ENCODE measurements at regions not wholly inside any gene's neighbourhood (a gene's known extent, or its start where the extent isn't known, plus 50 kb on each side); places are given as distances from the start of the nearest gene placed in this dataset.

DNA sequence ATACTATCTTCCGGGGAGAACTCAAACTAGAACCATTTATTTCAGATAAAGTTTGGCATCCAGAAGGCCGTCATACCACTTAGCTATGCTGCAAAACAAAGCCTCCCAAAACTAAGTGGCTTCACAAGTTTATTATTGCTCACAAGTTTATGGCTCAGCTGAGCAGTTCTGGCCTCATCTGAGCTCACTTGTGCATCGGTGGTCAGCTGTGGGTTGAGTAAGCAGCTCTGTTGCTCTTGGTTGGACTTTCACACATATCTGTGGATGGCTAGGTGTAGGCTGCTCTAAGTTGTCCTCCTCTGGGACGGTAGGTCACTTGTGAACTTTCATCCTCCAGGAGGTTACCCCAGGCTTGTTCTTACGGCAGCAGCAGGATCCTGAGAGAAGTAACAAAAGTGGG is 162.7 kb downstream of the BTG1 start:
- DNase-seq: no peak
- H3K36me3 ChIP-seq (ENCODE audit: insufficient read depth, low read length): no peaks in the 10 kb centered on the region
- no peaks in the 10 kb centered on the region for H3K9me3 ChIP-seq (ENCODE audit: insufficient read depth, low read length, severe bottlenecking)
- no peak overlapping the region for H3K9ac ChIP-seq (ENCODE audit: low read depth, low read length)
- ATAC-seq (ENCODE audit: insufficient read depth, low read depth): no peak
- no peak overlapping the region for H3K4me2 ChIP-seq (ENCODE audit: insufficient read depth, low read length)
- H3K4me3 ChIP-seq (ENCODE audit: low read depth in 1 of 2, low read length in 2 of 2): no peak overlapping the region
- H2AFZ ChIP-seq (ENCODE audit: low read depth, low read length): no peak overlapping the region
- H3K79me2 ChIP-seq (ENCODE audit: insufficient read depth, low read length): no peaks in the 10 kb centered on the region
- no peak overlapping the region for H3K27ac ChIP-seq (ENCODE audit: low read length)
- H3K4me1 ChIP-seq (ENCODE audit: insufficient read depth, low read length): no peaks in the 10 kb centered on the region
- no peaks in the 10 kb centered on the region for H4K20me1 ChIP-seq (ENCODE audit: insufficient read depth, low read length)
- no peaks in the 10 kb centered on the region for H3K27me3 ChIP-seq (ENCODE audit: insufficient read depth, low read length, poor library complexity)
- TF ChIP-seq EZH2 (IDR thresholded peaks at IDR 0.05; ENCODE audit: borderline replicate concordance, low read depth, low read length, severe bottlenecking) (no peak), CTCF (IDR thresholded peaks at IDR 0.05; ENCODE audit: borderline replicate concordance, extremely low read depth, low read length, poor library complexity, severe bottlenecking) (no peak)

DNA sequence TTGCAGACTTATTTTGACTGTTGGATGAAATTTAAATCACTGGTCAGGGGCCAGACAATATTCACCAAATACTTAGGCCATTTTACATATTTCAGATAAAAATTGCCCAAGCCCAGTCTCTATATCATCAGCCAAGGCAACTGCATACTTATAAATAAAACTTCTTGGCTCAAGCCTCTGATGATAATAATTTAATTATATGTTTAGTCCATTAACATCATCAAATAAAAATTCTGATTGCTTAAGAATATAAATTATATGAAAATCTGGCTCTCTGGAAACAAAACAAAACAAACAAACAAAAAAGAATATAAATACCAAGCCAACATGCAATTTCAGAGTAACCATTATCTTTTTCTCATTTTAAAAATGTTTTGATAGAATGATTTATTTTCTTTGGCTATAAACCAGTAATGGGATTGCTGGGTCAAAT is 165.2 kb downstream of the BTG1 start:
- Histone ChIP-seq H3K27me3 (ENCODE audit: insufficient read depth, low read length, poor library complexity) (no peaks in the 10 kb centered on the region), H3K4me1 (ENCODE audit: insufficient read depth, low read length) (no peaks in the 10 kb centered on the region), H3K79me2 (ENCODE audit: insufficient read depth, low read length) (no peaks in the 10 kb centered on the region), H3K9ac (ENCODE audit: low read depth, low read length) (no peak overlapping the region), H2AFZ (ENCODE audit: low read depth, low read length) (no peak overlapping the region), H3K36me3 (ENCODE audit: insufficient read depth, low read length) (no peaks in the 10 kb centered on the region), H4K20me1 (ENCODE audit: insufficient read depth, low read length) (no peaks in the 10 kb centered on the region), H3K9me3 (ENCODE audit: insufficient read depth, low read length, severe bottlenecking) (no peaks in the 10 kb centered on the region), H3K27ac (ENCODE audit: low read length) (no peak overlapping the region), H3K4me2 (ENCODE audit: insufficient read depth, low read length) (no peak overlapping the region), H3K4me3 (ENCODE audit: low read depth in 1 of 2, low read length in 2 of 2) (no peak overlapping the region)
- no peak for ATAC-seq (ENCODE audit: insufficient read depth, low read depth)
- TF ChIP-seq CTCF (IDR thresholded peaks at IDR 0.05; ENCODE audit: borderline replicate concordance, extremely low read depth, low read length, poor library complexity, severe bottlenecking): no peak
- no peak for TF ChIP-seq EZH2 (IDR thresholded peaks at IDR 0.05; ENCODE audit: borderline replicate concordance, low read depth, low read length, severe bottlenecking)
- no peak for DNase-seq

- TF ChIP-seq CTCF (IDR thresholded peaks at IDR 0.05; ENCODE audit: borderline replicate concordance, extremely low read depth, low read length, poor library complexity, severe bottlenecking) (no peak), EZH2 (IDR thresholded peaks at IDR 0.05; ENCODE audit: borderline replicate concordance, low read depth, low read length, severe bottlenecking) (no peak)
- DNase-seq (no peak), ATAC-seq (ENCODE audit: insufficient read depth, low read depth) (no peak)
- H3K9me3 ChIP-seq (ENCODE audit: insufficient read depth, low read length, severe bottlenecking): no peaks in the 10 kb centered on the region
- no peaks in the 10 kb centered on the region for H3K4me1 ChIP-seq (ENCODE audit: insufficient read depth, low read length)
- no peak overlapping the region for H3K9ac ChIP-seq (ENCODE audit: low read depth, low read length)
- no peaks in the 10 kb centered on the region for H3K79me2 ChIP-seq (ENCODE audit: insufficient read depth, low read length)
- H3K27me3 ChIP-seq (ENCODE audit: insufficient read depth, low read length, poor library complexity): no peaks in the 10 kb centered on the region
- no peak overlapping the region for H2AFZ ChIP-seq (ENCODE audit: low read depth, low read length)
- H3K27ac ChIP-seq (ENCODE audit: low read length): no peak overlapping the region
- no peak overlapping the region for H3K4me3 ChIP-seq (ENCODE audit: low read depth in 1 of 2, low read length in 2 of 2)
- no peaks in the 10 kb centered on the region for H3K36me3 ChIP-seq (ENCODE audit: insufficient read depth, low read length)
- H3K4me2 ChIP-seq (ENCODE audit: insufficient read depth, low read length): no peak overlapping the region
- no peaks in the 10 kb centered on the region for H4K20me1 ChIP-seq (ENCODE audit: insufficient read depth, low read length)
Observed at GRCh38 chr12:91978143-91978542, 167.5 kb downstream of the BTG1 start.

DNA sequence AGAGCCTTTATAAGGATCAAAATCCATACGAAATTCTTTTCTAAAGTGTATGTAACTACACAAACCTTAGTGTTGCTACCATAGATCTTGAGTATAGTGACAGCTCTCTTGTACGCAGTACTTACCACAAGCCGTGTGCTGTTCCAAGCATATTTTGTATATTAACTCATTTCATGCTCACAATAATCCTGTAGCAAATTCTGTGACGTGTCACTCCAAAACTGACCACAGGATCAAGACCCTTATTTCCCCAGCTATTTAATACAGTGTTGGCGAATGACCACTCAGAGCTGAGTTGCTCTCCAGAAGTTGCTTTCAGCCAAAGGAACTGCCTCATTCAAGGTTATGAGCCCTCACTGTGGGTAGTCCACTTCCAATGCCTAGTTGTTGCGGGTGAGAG is 169.8 kb downstream of the BTG1 start:
- ATAC-seq (ENCODE audit: insufficient read depth, low read depth) (no peak), DNase-seq (no peak)
- Histone ChIP-seq H3K4me3 (ENCODE audit: low read depth in 1 of 2, low read length in 2 of 2) (no peak overlapping the region), H3K27ac (ENCODE audit: low read length) (no peak overlapping the region), H3K79me2 (ENCODE audit: insufficient read depth, low read length) (no peaks in the 10 kb centered on the region), H3K9me3 (ENCODE audit: insufficient read depth, low read length, severe bottlenecking) (no peaks in the 10 kb centered on the region), H3K4me2 (ENCODE audit: insufficient read depth, low read length) (no peak overlapping the region), H3K27me3 (ENCODE audit: insufficient read depth, low read length, poor library complexity) (no peaks in the 10 kb centered on the region), H4K20me1 (ENCODE audit: insufficient read depth, low read length) (no peaks in the 10 kb centered on the region), H3K9ac (ENCODE audit: low read depth, low read length) (no peak overlapping the region), H3K36me3 (ENCODE audit: insufficient read depth, low read length) (no peaks in the 10 kb centered on the region), H2AFZ (ENCODE audit: low read depth, low read length) (no peak overlapping the region), H3K4me1 (ENCODE audit: insufficient read depth, low read length) (no peaks in the 10 kb centered on the region)
- TF ChIP-seq EZH2 (IDR thresholded peaks at IDR 0.05; ENCODE audit: borderline replicate concordance, low read depth, low read length, severe bottlenecking): no peak
- TF ChIP-seq CTCF (IDR thresholded peaks at IDR 0.05; ENCODE audit: borderline replicate concordance, extremely low read depth, low read length, poor library complexity, severe bottlenecking): no peak
